Spleen (tissue), 7 donors: ENCODE measurements at regions not wholly inside any gene's neighbourhood (a gene's known extent, or its start where the extent isn't known, plus 50 kb on each side); places are given as distances from the start of the nearest gene placed in this dataset.

ENCODE experiments used
- CTCF ChIP-seq, 11 experiments: fragments of 200-600 bp in 7 of 11; fragments of 450-650 bp in 4 of 11; sonication (generic) in 4 of 11; IDR thresholded peaks in 8 of 11; conservative IDR thresholded peaks in 3 of 11; 1 replicate in 7 of 11; 2 replicates in 4 of 11; pipeline versions ENCODE4 v1.4.0 to v1.8.0; 2016 to 2021; ENCODE audit warnings: antibody characterized with exemption in 11 of 11, inconsistent platforms in 4 of 11, mild to moderate bottlenecking in 1 of 11
- POLR2A ChIP-seq, 3 donors: fragments of 450-650 bp; IDR thresholded peaks; one replicate each; pipeline ENCODE4 v1.5.1; 2017; ENCODE audit warnings: antibody characterized with exemption in 3 of 3, mild to moderate bottlenecking in 1 of 3
- donor health status: DM: no; HTN: no; CAD: no; lungs with moderate emphysema.
- donor health status: DM: no; HTN: no; CAD: no.
- donor health status: DM: no; HTN: no; CAD: no.

DNA sequence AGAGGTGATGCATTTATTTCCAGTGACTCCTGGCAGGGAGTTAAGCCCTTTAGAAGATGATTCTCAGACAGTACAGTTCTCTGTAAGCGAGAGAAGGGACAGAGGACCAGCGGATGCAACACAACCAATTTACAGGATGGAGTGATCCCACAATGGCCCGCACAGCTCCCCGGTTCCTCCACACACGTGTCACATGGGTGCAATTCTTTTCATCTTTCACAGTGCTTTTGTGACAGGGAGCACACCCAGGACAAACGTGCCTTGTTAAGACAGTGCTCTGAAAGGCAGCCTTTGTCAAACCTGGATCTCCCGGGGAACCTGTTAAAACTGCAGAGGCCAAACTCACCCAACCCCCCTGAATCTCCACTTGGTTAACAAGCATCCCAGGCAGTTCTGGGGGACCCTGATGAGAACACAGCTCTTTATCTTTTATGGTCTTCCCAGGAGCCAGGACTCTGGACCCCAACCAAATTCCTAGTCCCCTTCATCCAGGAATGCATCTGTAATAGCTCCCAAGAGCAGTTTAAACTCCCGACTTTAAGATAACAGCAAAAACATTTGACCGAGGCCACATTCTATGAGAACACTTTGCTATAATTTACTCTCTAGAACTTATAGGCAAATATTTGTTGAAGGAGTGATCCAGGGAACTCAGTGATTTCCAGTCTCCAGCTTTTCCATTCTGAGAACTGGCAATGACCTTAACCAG is 134.9 kb upstream of the CDH5 start:
- no peak for TF ChIP-seq CTCF (IDR thresholded peaks at IDR 0.05 in 8 of 11, conservative IDR thresholded peaks at IDR 0.05 in 3 of 11)
- no peak for TF ChIP-seq POLR2A (IDR thresholded peaks at IDR 0.05)
